OCI-LY1 (cell line): ENCODE measurements at regions not wholly inside any gene's neighbourhood (a gene's known extent, or its start where the extent isn't known, plus 50 kb on each side); places are given as distances from the start of the nearest gene placed in this dataset.

Source experiments
- EZH2 ChIP-seq: fragments of 200-600 bp; sonication (generic), shearing (Covaris generic); IDR thresholded peaks from 2 replicates; pipeline ENCODE4 v1.8.0; 2017; ENCODE audit warnings: borderline replicate concordance, mixed run types, mild to moderate bottlenecking, antibody characterized with exemption, low read length, moderate library complexity, mixed read lengths
- TF ChIP-seq, protein P1 (sequence below): fragments of 200-600 bp; sonication (generic), shearing (Covaris generic); IDR thresholded peaks from 2 replicates; pipeline ENCODE4 v1.5.1; 2017; ENCODE audit warnings: mild to moderate bottlenecking, antibody characterized with exemption, low read length, moderate library complexity, mixed read lengths

DNA sequence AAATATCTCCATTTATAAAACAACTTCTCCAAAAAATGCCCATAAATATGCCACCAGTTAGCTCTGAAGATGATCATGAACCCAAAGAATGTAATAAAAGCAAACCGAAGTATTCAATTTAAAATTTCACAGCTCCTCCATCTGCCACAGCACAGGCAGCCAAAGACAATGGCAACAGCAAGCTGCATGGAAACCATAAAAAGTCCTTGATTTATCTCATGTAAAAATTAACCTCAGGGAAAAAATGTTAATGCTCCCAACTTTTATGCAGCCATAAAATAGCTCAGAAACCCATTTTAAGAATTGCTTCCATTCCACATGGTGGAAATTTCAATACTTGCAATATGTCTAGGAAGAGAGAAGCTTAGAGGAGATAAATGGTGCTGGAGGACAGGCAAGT lies 132.3 kb upstream of the ARHGEF9 start:
- TF ChIP-seq, protein P1, sequence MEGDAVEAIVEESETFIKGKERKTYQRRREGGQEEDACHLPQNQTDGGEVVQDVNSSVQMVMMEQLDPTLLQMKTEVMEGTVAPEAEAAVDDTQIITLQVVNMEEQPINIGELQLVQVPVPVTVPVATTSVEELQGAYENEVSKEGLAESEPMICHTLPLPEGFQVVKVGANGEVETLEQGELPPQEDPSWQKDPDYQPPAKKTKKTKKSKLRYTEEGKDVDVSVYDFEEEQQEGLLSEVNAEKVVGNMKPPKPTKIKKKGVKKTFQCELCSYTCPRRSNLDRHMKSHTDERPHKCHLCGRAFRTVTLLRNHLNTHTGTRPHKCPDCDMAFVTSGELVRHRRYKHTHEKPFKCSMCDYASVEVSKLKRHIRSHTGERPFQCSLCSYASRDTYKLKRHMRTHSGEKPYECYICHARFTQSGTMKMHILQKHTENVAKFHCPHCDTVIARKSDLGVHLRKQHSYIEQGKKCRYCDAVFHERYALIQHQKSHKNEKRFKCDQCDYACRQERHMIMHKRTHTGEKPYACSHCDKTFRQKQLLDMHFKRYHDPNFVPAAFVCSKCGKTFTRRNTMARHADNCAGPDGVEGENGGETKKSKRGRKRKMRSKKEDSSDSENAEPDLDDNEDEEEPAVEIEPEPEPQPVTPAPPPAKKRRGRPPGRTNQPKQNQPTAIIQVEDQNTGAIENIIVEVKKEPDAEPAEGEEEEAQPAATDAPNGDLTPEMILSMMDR, result no peak
- no peak for TF ChIP-seq EZH2
